Neural cell (in vitro differentiated cells): ENCODE measurements at regions not wholly inside any gene's neighbourhood (a gene's known extent, or its start where the extent isn't known, plus 50 kb on each side); places are given as distances from the start of the nearest gene placed in this dataset.

ENCODE experiments used
- H2AFZ ChIP-seq: fragments of 200-600, 300-800 bp; sonication (generic), shearing (Covaris generic); 2 replicates; pipeline ENCODE4 v1.6.0; 2014; ENCODE audit warnings: low read depth, mild to moderate bottlenecking, antibody characterized with exemption, low read length, moderate library complexity
- H3F3A ChIP-seq: fragments of 200-600 bp; shearing (Covaris generic); 2 replicates; pipeline ENCODE4 v1.6.1; 2016; ENCODE audit warnings: mild to moderate bottlenecking, moderate library complexity, mixed read lengths, antibody characterized with exemption, low read length; ENCODE audit not compliant: insufficient read depth, poor library complexity, severe bottlenecking
- H3K27ac ChIP-seq: fragments of 200-600, 300-800 bp; sonication (generic), shearing (Covaris generic); 2 replicates; pipeline ENCODE4 v1.5.1; 2014; ENCODE audit warnings: mild to moderate bottlenecking, low read length, moderate library complexity
- H3K27me3 ChIP-seq: fragments of 300-800, 200-600 bp; sonication (generic), shearing (Covaris generic); 2 replicates; pipeline ENCODE4 v1.6.0; 2014; ENCODE audit warnings: mild to moderate bottlenecking, low read depth, low read length, moderate library complexity; ENCODE audit not compliant: insufficient read depth
- H3K36me3 ChIP-seq: fragments of 300-800, 200-600 bp; sonication (generic), shearing (Covaris generic); 2 replicates; pipeline ENCODE4 v1.5.1; 2014; ENCODE audit warnings: mild to moderate bottlenecking, antibody characterized with exemption, low read length, moderate library complexity; ENCODE audit not compliant: insufficient read depth
- H3K4me2 ChIP-seq: fragments of 300-800, 200-600 bp; sonication (generic), shearing (Covaris generic); 2 replicates; pipeline ENCODE4 v1.6.0; 2014; ENCODE audit warnings: mild to moderate bottlenecking, low read length
- H3K4me3 ChIP-seq: fragments of 300-800, 200-600 bp; sonication (generic), shearing (Covaris generic); 2 replicates; pipeline ENCODE4 v1.5.1; 2014; ENCODE audit warnings: mild to moderate bottlenecking, low read length, moderate library complexity
- H3K79me2 ChIP-seq: fragments of 200-600 bp; shearing (Covaris generic); replicated peaks from 2 replicates; pipeline ENCODE4 v1.6.0; 2014; ENCODE audit warnings: mild to moderate bottlenecking, low read length, moderate library complexity; ENCODE audit not compliant: insufficient read depth
- H3K9ac ChIP-seq: fragments of 300-800, 200-600 bp; sonication (generic), shearing (Covaris generic); 2 replicates; pipeline ENCODE4 v1.6.1; 2016; ENCODE audit warnings: mild to moderate bottlenecking, low read length, mixed read lengths
- H3K9me2 ChIP-seq: fragments of 200-600 bp; shearing (Covaris generic); 2 replicates; pipeline ENCODE4 v1.6.1; 2016; ENCODE audit warnings: mild to moderate bottlenecking, low read length, mixed read lengths; ENCODE audit not compliant: insufficient read depth
- H3K9me3 ChIP-seq: fragments of 200-600, 300-800 bp; sonication (generic), shearing (Covaris generic); 2 replicates; pipeline ENCODE4 v1.6.1; 2016; ENCODE audit warnings: mild to moderate bottlenecking, mixed run types, low read length, moderate library complexity, mixed read lengths
- H4K20me1 ChIP-seq: fragments of 200-600 bp; shearing (Covaris generic); 2 replicates; pipeline ENCODE4 v1.6.1; 2016; ENCODE audit warnings: mild to moderate bottlenecking, mixed run types; ENCODE audit not compliant: insufficient read depth
- EP300 ChIP-seq: fragments of 450-650 bp; conservative IDR thresholded peaks from 2 replicates; pipeline ENCODE4 v1.6.1; 2014; ENCODE audit warnings: antibody characterized with exemption, mild to moderate bottlenecking, moderate library complexity; ENCODE audit not compliant: poor library complexity, severe bottlenecking
- EZH2 ChIP-seq: fragments of 200-600, 300-800 bp; shearing (Covaris generic), sonication (generic); IDR thresholded peaks from 2 replicates; pipeline ENCODE4 v1.6.1; 2014; ENCODE audit warnings: antibody characterized with exemption, low read length, borderline replicate concordance, mild to moderate bottlenecking; ENCODE audit not compliant: insufficient read depth, poor library complexity, severe bottlenecking
- MXI1 ChIP-seq: fragments of 450-650 bp; conservative IDR thresholded peaks from 2 replicates; pipeline ENCODE4 v1.6.1; 2014; ENCODE audit warnings: antibody characterized with exemption, mild to moderate bottlenecking; ENCODE audit not compliant: poor library complexity, severe bottlenecking
- POLR2AphosphoS5 ChIP-seq: IDR thresholded peaks from 2 replicates; pipeline ENCODE4 v1.6.1; 2012
- RAD21 ChIP-seq: fragments of 450-650 bp; conservative IDR thresholded peaks from 2 replicates; pipeline ENCODE4 v1.6.1; 2014; ENCODE audit warnings: antibody characterized with exemption, mild to moderate bottlenecking, moderate library complexity
- SMC3 ChIP-seq: fragments of 450-650 bp; conservative IDR thresholded peaks from 2 replicates; pipeline ENCODE4 v1.6.1; 2014; ENCODE audit warnings: antibody characterized with exemption, mild to moderate bottlenecking, moderate library complexity; ENCODE audit not compliant: poor library complexity
- TAF1 ChIP-seq: IDR thresholded peaks from 2 replicates; pipeline ENCODE4 v1.6.1; 2012; ENCODE audit warnings: low read depth
- TF ChIP-seq, protein P1 (sequence below): fragments of 450-650 bp; IDR thresholded peaks from 2 replicates; pipeline ENCODE4 v1.5.1; 2014; ENCODE audit warnings: antibody characterized with exemption, mild to moderate bottlenecking, moderate library complexity; ENCODE audit not compliant: poor library complexity, severe bottlenecking
- TF ChIP-seq, protein P2 (sequence below): IDR thresholded peaks from 2 replicates; pipeline ENCODE4 v1.6.1; 2012; ENCODE audit warnings: borderline replicate concordance

DNA sequence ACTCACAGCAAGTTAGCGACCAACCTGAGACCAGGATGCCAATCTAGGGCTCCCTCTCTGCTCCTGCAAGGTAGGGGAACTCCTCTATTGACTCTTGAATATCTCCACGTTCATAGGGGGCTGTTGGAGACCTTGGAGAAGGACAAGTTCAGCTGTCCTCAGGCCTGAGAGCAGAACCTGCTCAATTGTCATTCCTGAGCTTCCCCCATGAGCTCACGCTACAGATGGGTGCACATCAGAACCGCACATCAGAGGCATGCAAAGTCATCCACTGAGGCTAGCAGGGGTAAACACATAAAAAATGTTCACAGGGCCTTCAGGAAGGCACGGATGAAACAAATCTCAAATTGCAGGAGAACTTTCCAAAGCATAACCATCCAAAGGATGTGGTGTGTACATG is 168.8 kb upstream of the ZNF507 start:
- Histone ChIP-seq H3K9me3 (no peaks in the 10 kb centered on the region), H3K4me2 (no peak overlapping the region), H3K27ac (no peak overlapping the region), H3K9ac (no peak overlapping the region), H3K79me2 (no peaks in the 10 kb centered on the region), H3K4me3 (no peak overlapping the region), H3K9me2 (no peaks in the 10 kb centered on the region), H4K20me1 (no peaks in the 10 kb centered on the region), H3K36me3 (no peaks in the 10 kb centered on the region), H3F3A (peaks cover 3% of the 10 kb centered on the region), H3K27me3 (no peaks in the 10 kb centered on the region), H2AFZ (no peak overlapping the region)
- no peak for TF ChIP-seq TAF1
- no peak for TF ChIP-seq EP300
- TF ChIP-seq, protein P1, sequence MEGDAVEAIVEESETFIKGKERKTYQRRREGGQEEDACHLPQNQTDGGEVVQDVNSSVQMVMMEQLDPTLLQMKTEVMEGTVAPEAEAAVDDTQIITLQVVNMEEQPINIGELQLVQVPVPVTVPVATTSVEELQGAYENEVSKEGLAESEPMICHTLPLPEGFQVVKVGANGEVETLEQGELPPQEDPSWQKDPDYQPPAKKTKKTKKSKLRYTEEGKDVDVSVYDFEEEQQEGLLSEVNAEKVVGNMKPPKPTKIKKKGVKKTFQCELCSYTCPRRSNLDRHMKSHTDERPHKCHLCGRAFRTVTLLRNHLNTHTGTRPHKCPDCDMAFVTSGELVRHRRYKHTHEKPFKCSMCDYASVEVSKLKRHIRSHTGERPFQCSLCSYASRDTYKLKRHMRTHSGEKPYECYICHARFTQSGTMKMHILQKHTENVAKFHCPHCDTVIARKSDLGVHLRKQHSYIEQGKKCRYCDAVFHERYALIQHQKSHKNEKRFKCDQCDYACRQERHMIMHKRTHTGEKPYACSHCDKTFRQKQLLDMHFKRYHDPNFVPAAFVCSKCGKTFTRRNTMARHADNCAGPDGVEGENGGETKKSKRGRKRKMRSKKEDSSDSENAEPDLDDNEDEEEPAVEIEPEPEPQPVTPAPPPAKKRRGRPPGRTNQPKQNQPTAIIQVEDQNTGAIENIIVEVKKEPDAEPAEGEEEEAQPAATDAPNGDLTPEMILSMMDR: no peak
- no peak for TF ChIP-seq SMC3
- TF ChIP-seq, protein P2, sequence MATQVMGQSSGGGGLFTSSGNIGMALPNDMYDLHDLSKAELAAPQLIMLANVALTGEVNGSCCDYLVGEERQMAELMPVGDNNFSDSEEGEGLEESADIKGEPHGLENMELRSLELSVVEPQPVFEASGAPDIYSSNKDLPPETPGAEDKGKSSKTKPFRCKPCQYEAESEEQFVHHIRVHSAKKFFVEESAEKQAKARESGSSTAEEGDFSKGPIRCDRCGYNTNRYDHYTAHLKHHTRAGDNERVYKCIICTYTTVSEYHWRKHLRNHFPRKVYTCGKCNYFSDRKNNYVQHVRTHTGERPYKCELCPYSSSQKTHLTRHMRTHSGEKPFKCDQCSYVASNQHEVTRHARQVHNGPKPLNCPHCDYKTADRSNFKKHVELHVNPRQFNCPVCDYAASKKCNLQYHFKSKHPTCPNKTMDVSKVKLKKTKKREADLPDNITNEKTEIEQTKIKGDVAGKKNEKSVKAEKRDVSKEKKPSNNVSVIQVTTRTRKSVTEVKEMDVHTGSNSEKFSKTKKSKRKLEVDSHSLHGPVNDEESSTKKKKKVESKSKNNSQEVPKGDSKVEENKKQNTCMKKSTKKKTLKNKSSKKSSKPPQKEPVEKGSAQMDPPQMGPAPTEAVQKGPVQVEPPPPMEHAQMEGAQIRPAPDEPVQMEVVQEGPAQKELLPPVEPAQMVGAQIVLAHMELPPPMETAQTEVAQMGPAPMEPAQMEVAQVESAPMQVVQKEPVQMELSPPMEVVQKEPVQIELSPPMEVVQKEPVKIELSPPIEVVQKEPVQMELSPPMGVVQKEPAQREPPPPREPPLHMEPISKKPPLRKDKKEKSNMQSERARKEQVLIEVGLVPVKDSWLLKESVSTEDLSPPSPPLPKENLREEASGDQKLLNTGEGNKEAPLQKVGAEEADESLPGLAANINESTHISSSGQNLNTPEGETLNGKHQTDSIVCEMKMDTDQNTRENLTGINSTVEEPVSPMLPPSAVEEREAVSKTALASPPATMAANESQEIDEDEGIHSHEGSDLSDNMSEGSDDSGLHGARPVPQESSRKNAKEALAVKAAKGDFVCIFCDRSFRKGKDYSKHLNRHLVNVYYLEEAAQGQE: no peak
- TF ChIP-seq MXI1: no peak
- TF ChIP-seq RAD21: no peak
- no peak for TF ChIP-seq POLR2AphosphoS5
- TF ChIP-seq EZH2: no peak

DNA sequence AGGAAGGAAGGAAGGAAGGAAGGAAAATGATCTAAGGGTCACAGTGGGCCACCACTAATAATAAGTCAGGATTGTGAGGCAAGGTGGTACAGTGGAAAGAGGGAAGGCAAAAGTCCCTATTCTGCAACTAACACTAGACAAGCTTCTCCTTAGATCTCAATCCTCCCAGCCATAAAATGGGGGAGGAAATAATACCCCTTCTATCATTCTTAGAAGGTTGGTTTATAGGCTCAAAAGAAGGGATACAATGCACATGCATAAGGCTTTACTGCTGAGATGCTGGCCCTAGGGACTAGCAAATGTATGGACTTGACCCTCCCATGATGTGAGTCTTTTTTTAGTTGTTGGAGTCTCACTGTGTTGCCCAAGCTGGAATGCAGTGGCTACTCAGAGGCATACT is 167.7 kb upstream of the ZNF507 start:
- H3K36me3 ChIP-seq: no peaks in the 10 kb centered on the region
- H3K79me2 ChIP-seq: no peaks in the 10 kb centered on the region
- H3K4me3 ChIP-seq: no peak overlapping the region
- no peak overlapping the region for H2AFZ ChIP-seq
- H3K4me2 ChIP-seq: no peak overlapping the region
- H3K9me2 ChIP-seq: no peaks in the 10 kb centered on the region
- no peak overlapping the region for H3K27ac ChIP-seq
- H3K9ac ChIP-seq: no peak overlapping the region
- H4K20me1 ChIP-seq: no peaks in the 10 kb centered on the region
- no peaks in the 10 kb centered on the region for H3K27me3 ChIP-seq
- TF ChIP-seq, protein P2: no peak
- TF ChIP-seq RAD21 (no peak), EZH2 (no peak), POLR2AphosphoS5 (no peak), MXI1 (no peak), SMC3 (no peak), EP300 (no peak), TAF1 (no peak)
- TF ChIP-seq, protein P1: no peak
- peaks cover 3% of the 10 kb centered on the region for H3F3A ChIP-seq
- H3K9me3 ChIP-seq: no peaks in the 10 kb centered on the region
